ENCODE measurements at regions not wholly inside any gene's neighbourhood (a gene's known extent, or its start where the extent isn't known, plus 50 kb on each side); places are given as distances from the start of the nearest gene placed in this dataset.

DNA sequence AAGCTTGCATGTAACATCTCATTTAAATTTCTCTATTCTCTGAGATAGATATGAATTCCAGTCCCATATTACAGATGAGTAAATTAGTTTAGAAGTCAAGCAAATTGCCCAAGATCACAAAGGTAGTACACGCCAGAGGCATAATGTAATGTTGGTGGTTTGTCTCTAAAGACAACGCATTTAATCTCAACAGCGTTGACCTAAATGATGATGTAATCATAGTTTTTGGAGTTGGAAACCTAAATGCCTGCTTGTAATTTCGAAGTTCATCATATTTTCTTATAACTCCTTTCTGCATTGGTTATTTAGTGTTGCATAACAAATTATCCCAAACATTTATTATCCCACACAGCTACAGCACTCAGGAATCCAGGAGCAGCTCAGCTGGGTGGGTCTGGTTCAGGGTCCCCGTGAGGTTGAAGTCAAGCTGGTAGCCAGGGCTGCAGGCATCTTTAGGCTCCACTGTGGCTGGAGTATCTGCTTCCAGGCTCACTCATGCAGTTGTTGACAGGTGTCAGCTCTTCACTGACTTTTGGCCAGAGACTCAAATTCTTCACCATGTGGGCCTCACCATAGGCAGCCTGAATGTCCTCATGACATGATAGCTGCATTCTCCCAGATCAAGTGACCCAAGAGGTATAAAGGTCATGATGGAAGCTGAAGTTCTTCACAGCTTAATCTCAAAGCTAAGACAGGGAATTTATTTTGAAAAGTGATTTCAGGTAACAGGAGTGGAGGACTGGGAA is 122.0 kb upstream of the SPTLC3 start:
- Histone ChIP-seq H2BK12ac (ENCODE audit: low read depth, low read length) (no peak overlapping the region), H3K79me1 (ENCODE audit: low read depth, low read length) (no peaks in the 10 kb centered on the region), H2BK15ac (ENCODE audit: low read length) (no peak overlapping the region), H2BK5ac (ENCODE audit: low read depth, low read length) (no peak overlapping the region), H3K9me3 (ENCODE audit: insufficient read depth in 2 of 2, low read depth in 1 of 2, low read length in 1 of 2) (no peaks in the 10 kb centered on the region), H4K5ac (ENCODE audit: insufficient read length, low read depth, low read length) (no peak overlapping the region), H2BK120ac (replicated peaks; ENCODE audit: low read depth, low read length) (no peak overlapping the region), H2BK20ac (ENCODE audit: low read length) (no peak overlapping the region), H4K8ac (ENCODE audit: extremely low read depth, insufficient read depth, low read length) (no peak overlapping the region), H3K79me2 (ENCODE audit: control insufficient read depth in 1 of 2, insufficient read depth in 2 of 2, low read length in 2 of 2) (no peaks in the 10 kb centered on the region), H3K56ac (replicated peaks; ENCODE audit: insufficient read length, low read depth, low read length) (no peak overlapping the region), H3K4me2 (ENCODE audit: insufficient read depth in 1 of 2, low read depth in 2 of 2, low read length in 2 of 2) (no peak overlapping the region), H3K18ac (ENCODE audit: extremely low read depth, low read length) (no peak overlapping the region), H3K4me3 (ENCODE audit: extremely low read depth in 1 of 4, insufficient read depth in 2 of 4, low read depth in 3 of 4, low read length in 4 of 4) (no peak overlapping the region), H3K27me3 (replicated peaks in 1 of 4; ENCODE audit: control insufficient read depth in 3 of 4, extremely low read depth in 1 of 4, insufficient read depth in 3 of 4, low read length in 3 of 4) (no peaks in the 10 kb centered on the region), H3K14ac (ENCODE audit: insufficient read length) (no peak overlapping the region), H3K9ac (replicated peaks in 1 of 4; ENCODE audit: extremely low read depth in 1 of 4, low read depth in 3 of 4, low read length in 3 of 4) (no peak overlapping the region), H2AFZ (ENCODE audit: low read length) (no peak overlapping the region), H3K36me3 (ENCODE audit: control insufficient read depth in 2 of 4, insufficient read depth in 4 of 4, low read length in 3 of 4) (no peaks in the 10 kb centered on the region), H2AK5ac (ENCODE audit: low read depth, low read length) (no peak overlapping the region), H4K91ac (replicated peaks; ENCODE audit: insufficient read length, low read length) (no peak overlapping the region), H3K23ac (ENCODE audit: insufficient read length) (no peak overlapping the region), H3K27ac (ENCODE audit: low read depth, low read length) (no peak overlapping the region), H3K23me2 (ENCODE audit: low read depth, low read length) (no peaks in the 10 kb centered on the region; the same call in 1 of the 2 replicates), H4K20me1 (replicated peaks in 1 of 2; ENCODE audit: control insufficient read depth in 1 of 2, insufficient read depth in 2 of 2, low read length in 2 of 2) (no peaks in the 10 kb centered on the region), H3K4me1 (replicated peaks in 1 of 4; ENCODE audit: control insufficient read depth in 3 of 4, insufficient read depth in 4 of 4, low read length in 3 of 4) (no peaks in the 10 kb centered on the region), H3K4ac (replicated peaks; ENCODE audit: insufficient read length, low read depth, low read length) (no peak overlapping the region)
- 90% methylated on average over 5 of the region's 5 CpGs; no CpG with 5 or more reads in 1 of the 2 experiments for WGBS, 2 experiments (ENCODE audit: extremely low coverage in 1 of 2, insufficient coverage in 1 of 2, insufficient read length in 1 of 2, insufficient replicate concordance in 2 of 2, low coverage in 1 of 2, low lambda C conversion rate in 2 of 2, missing lambda C conversion rate in 1 of 2)
- TF ChIP-seq TAF7 (optimal IDR thresholded peaks at IDR 0.05; ENCODE audit: borderline replicate concordance, low read depth, low read length) (no peak), POLR2AphosphoS5 (IDR thresholded peaks at IDR 0.05; ENCODE audit: low read depth, low read length) (no peak), BCL11A (IDR thresholded peaks at IDR 0.05; ENCODE audit: low read depth in 2 of 2, low read length in 2 of 2) (no peak), TEAD4 (IDR thresholded peaks at IDR 0.05; ENCODE audit: low read depth, low read length) (no peak)
- DNase-seq (ENCODE audit: low read depth in 1 of 2, low spot score in 2 of 2), result no peak
- POLR2A ChIA-PET (ENCODE audit: partially characterized antibody), result no interaction called here
- CTCF ChIA-PET (ENCODE audit: partially characterized antibody), result interaction anchor here (1.2 kb wide), 1 partner anchor 18 kb away, joined by 3 read pairs; no protein-coding TSS in a partner anchor
- FAIRE-seq, result no peak

Measured in H1 (cell line).